ENCODE measurements at regions not wholly inside any gene's neighbourhood (a gene's known extent, or its start where the extent isn't known, plus 50 kb on each side); places are given as distances from the start of the nearest gene placed in this dataset.

- TF ChIP-seq REST (IDR thresholded peaks at IDR 0.05; ENCODE audit: borderline replicate concordance) (no peak), REST (CRISPR knock-in tag; IDR thresholded peaks at IDR 0.05; ENCODE audit: low read depth) (no peak), NELFE (IDR thresholded peaks at IDR 0.05; ENCODE audit: insufficient read depth, insufficient read length) (no peak), RFX1 (IDR thresholded peaks at IDR 0.05) (no peak), GTF2B (IDR thresholded peaks at IDR 0.05; ENCODE audit: extremely low read depth, insufficient read length) (no peak), SAP30 (IDR thresholded peaks at IDR 0.05; ENCODE audit: borderline replicate concordance, insufficient read depth, low read depth, low read length, poor library complexity, severe bottlenecking) (no peak), NFE2L1 (tag; IDR thresholded peaks at IDR 0.05; ENCODE audit: borderline replicate concordance, low read depth) (no peak), CEBPB (tag; IDR thresholded peaks at IDR 0.05) (peak; percentile 11; the same call in 1 of the 2 replicates), RAD21 (CRISPR knock-in tag; conservative IDR thresholded peaks at IDR 0.05 in 1 of 2, IDR thresholded peaks at IDR 0.05 in 1 of 2) (no peak), SIRT6 (IDR thresholded peaks at IDR 0.05; ENCODE audit: low read depth, low read length) (no peak), OTX1 (CRISPR knock-in tag; IDR thresholded peaks at IDR 0.05) (no peak), TRIM25 (IDR thresholded peaks at IDR 0.05; ENCODE audit: borderline replicate concordance) (no peak), KDM2B (CRISPR knock-in tag; IDR thresholded peaks at IDR 0.05) (no peak), SRSF1 (IDR thresholded peaks at IDR 0.05; ENCODE audit: low read depth, low read length) (no peak), MAFG (tag; conservative IDR thresholded peaks at IDR 0.05) (no peak), GABPA (tag; conservative IDR thresholded peaks at IDR 0.05; ENCODE audit: low read depth) (peak; percentile 76), FOXM1 (IDR thresholded peaks at IDR 0.05; ENCODE audit: low read depth) (no peak), FOXM1 (CRISPR knock-in tag; IDR thresholded peaks at IDR 0.05; ENCODE audit: low read depth) (no peak)
Measured at GRCh38 chr17:77881545-77881944, 77.0 kb upstream of the TNRC6C start (continued).
